Natural killer cell (primary cell): ENCODE measurements at regions not wholly inside any gene's neighbourhood (a gene's known extent, or its start where the extent isn't known, plus 50 kb on each side); places are given as distances from the start of the nearest gene placed in this dataset.
A peak's percentile ranks its signal among the peaks of the same experiment; 100 is the strongest.

Source experiments
- ATAC-seq, 3 donors: fragments of 150-1000 bp in 2 of 3; fragments of 200-7000 bp in 1 of 3; cut with Tn5 transposase; 1 replicate in 1 of 3; 2 replicates in 2 of 3; pipeline ENCODE4 v1.10.0; 2021; ENCODE audit warnings: mild to moderate bottlenecking in 2 of 3, moderate library complexity in 2 of 3
- DNase-seq, 2 donors: peaks; one replicate each; pipeline versions ENCODE4 v3.0.0 to v3.0.0-alpha.2; 2013 to 2021; ENCODE audit warnings: mixed read lengths in 1 of 2
- H3K27ac ChIP-seq: one replicate; pipeline ENCODE4 v1.5.1; 2013; ENCODE audit warnings: mild to moderate bottlenecking, low read length
- H3K27me3 ChIP-seq: one replicate; pipeline ENCODE4 v1.6.1; 2013; ENCODE audit warnings: low read length; ENCODE audit not compliant: control insufficient read depth, insufficient read depth
- H3K36me3 ChIP-seq: one replicate; pipeline ENCODE4 v1.6.1; 2013; ENCODE audit warnings: low read length; ENCODE audit not compliant: control insufficient read depth, insufficient read depth
- H3K4me1 ChIP-seq: one replicate; pipeline ENCODE4 v1.6.1; 2013; ENCODE audit warnings: low read length; ENCODE audit not compliant: control insufficient read depth, insufficient read depth
- H3K4me3 ChIP-seq: one replicate; pipeline ENCODE4 v1.5.1; 2013; ENCODE audit warnings: low read length
- H3K9me3 ChIP-seq: one replicate; pipeline ENCODE4 v1.6.1; 2013; ENCODE audit warnings: low read length; ENCODE audit not compliant: control insufficient read depth, insufficient read depth
- H3K27ac Mint-ChIP-seq, 2 donors: one replicate each; pipeline ENCODE4 v1.8.0; 2022; ENCODE audit warnings: mild to moderate bottlenecking in 2 of 2, mixed read lengths in 2 of 2, moderate library complexity in 1 of 2
- H3K27me3 Mint-ChIP-seq, 2 donors: one replicate each; pipeline ENCODE4 v1.8.0; 2022; ENCODE audit warnings: low read depth in 2 of 2, mixed read lengths in 2 of 2
- H3K36me3 Mint-ChIP-seq: one replicate; pipeline ENCODE4 v1.8.0; 2022; ENCODE audit warnings: mixed read lengths
- H3K4me1 Mint-ChIP-seq, 2 donors: one replicate each; pipeline ENCODE4 v1.8.0; 2022; ENCODE audit warnings: mixed read lengths in 2 of 2
- H3K4me3 Mint-ChIP-seq: one replicate; pipeline ENCODE4 v1.8.0; 2022; ENCODE audit warnings: mild to moderate bottlenecking, moderate library complexity, mixed read lengths
- H3K9me3 Mint-ChIP-seq, 2 donors: one replicate each; pipeline ENCODE4 v1.8.0; 2022; ENCODE audit warnings: mixed read lengths in 2 of 2
- WGBS: methylation state at CpG from one replicate; pipeline ENCODE4 v1.1.7; 2013; ENCODE audit warnings: missing lambda C conversion rate; ENCODE audit not compliant: insufficient coverage; 5-methylcytosine and 5-hydroxymethylcytosine counted together
- intact Hi-C: fragments of 100-400 bp; cut with micrococcal nuclease; formaldehyde crosslinking; loops from one replicate; pipeline ENCODE4 v1.14.2; 2022
- TF ChIP-seq, protein P1 (sequence below): fragments of 200-600 bp; IDR thresholded peaks from one replicate; pipeline ENCODE4 v1.8.0; 2022; ENCODE audit warnings: antibody characterized with exemption

DNA sequence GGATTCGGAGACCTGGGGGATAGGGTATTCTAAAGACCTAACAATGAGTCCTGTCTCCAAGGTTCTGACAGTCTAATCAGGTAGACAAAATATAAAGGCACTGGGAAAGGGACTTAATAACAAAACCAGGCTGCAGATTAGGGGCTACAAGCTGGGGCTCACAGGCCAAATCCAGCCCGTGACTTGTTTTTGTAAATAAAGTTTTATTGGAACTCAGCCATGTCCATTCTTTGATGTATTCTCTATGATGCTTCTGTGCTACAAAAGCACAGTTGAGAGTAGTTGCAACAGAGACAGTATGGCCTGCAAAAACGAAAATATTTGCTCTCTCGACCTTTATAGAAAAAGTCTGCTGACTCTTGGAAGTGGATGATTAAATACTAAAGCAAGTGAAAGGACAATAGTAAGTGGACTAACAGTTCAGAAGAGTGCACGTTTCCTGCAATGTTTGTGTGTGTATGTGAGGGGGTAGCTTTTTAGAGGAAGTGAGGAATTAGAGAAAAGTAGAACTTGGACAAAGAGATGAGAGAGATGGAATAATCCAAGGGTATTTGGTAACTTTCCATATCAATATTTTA, 115.4 kb upstream of the ZFHX3 start:
- no peaks in the 10 kb centered on the region for H3K9me3 Mint-ChIP-seq
- H3K4me1 Mint-ChIP-seq = peaks cover 24 to 25% of the 10 kb centered on the region in 2 donors
- Histone ChIP-seq H3K4me1 (peaks cover 3% of the 10 kb centered on the region), H3K27ac (no peak overlapping the region), H3K4me3 (no peak overlapping the region), H3K9me3 (no peaks in the 10 kb centered on the region), H3K36me3 (no peaks in the 10 kb centered on the region), H3K27me3 (no peaks in the 10 kb centered on the region)
- peaks cover 0 to 10% of the 10 kb centered on the region in 2 donors for H3K27me3 Mint-ChIP-seq
- no peak for ATAC-seq
- intact Hi-C loops = no loop called here
- no peaks in the 10 kb centered on the region for H3K36me3 Mint-ChIP-seq
- DNase-seq = no peak
- 60% methylated on average over 5 of the region's 5 CpGs for WGBS
- no peak overlapping the region for H3K4me3 Mint-ChIP-seq
- H3K27ac Mint-ChIP-seq = no peak overlapping the region
- TF ChIP-seq, protein P1, sequence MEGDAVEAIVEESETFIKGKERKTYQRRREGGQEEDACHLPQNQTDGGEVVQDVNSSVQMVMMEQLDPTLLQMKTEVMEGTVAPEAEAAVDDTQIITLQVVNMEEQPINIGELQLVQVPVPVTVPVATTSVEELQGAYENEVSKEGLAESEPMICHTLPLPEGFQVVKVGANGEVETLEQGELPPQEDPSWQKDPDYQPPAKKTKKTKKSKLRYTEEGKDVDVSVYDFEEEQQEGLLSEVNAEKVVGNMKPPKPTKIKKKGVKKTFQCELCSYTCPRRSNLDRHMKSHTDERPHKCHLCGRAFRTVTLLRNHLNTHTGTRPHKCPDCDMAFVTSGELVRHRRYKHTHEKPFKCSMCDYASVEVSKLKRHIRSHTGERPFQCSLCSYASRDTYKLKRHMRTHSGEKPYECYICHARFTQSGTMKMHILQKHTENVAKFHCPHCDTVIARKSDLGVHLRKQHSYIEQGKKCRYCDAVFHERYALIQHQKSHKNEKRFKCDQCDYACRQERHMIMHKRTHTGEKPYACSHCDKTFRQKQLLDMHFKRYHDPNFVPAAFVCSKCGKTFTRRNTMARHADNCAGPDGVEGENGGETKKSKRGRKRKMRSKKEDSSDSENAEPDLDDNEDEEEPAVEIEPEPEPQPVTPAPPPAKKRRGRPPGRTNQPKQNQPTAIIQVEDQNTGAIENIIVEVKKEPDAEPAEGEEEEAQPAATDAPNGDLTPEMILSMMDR = no peak

DNA sequence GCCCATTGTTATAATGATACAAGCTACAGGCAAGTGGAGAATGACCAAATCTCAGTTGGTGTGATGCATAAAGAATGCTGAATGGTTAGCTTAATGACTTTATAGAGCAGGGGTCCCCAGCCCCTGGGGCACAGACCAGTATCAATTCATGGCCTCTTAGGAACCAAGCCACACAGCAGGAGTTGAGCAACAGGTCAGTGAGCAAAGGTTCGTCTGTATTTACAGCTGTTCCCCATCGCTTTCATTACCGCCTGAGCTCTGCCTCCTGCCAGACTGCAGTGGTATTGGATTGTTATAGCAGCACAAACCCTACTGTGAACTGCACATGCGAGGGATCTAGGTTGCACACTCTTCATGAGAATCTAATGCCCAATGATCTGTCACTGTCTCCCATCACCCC, 114.0 kb upstream of the ZFHX3 start:
- intact Hi-C loops = no loop called here
- no peak for DNase-seq
- Histone ChIP-seq H3K4me1 (peaks cover 3% of the 10 kb centered on the region), H3K27ac (no peak overlapping the region), H3K9me3 (no peaks in the 10 kb centered on the region), H3K4me3 (no peak overlapping the region), H3K36me3 (no peaks in the 10 kb centered on the region), H3K27me3 (no peaks in the 10 kb centered on the region)
- WGBS = 98% methylated on average over 4 of the region's 4 CpGs
- Mint-ChIP-seq H3K4me3 (no peak overlapping the region), H3K27ac (no peak overlapping the region), H3K9me3 (no peaks in the 10 kb centered on the region), H3K36me3 (no peaks in the 10 kb centered on the region), H3K27me3 (no peaks in the 10 kb centered on the region), H3K4me1 (peaks cover 24 to 28% of the 10 kb centered on the region in 2 donors)
- TF ChIP-seq, protein P1 = no peak
- no peak for ATAC-seq

DNA sequence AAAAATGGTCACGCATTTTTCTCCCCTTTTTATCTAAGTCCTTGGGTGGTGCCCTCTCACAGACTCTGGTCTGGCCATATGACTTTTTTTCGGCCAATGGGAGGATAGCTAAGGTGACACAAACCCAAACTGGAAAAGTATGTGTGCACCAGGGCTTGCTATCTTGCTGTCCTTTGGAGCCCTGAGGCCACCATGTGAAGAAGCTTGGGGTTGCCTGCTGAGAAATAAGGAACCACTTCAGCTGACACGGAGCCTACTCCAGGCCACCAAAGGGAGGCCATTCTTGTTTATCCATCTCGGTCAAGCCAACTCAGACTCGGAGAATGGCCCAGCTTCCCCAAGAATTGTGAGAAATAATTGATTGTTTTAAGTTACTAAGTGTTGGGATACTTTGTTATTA, 111.4 kb upstream of the ZFHX3 start:
- 75% methylated on average over 5 of the region's 5 CpGs for WGBS
- Histone ChIP-seq H3K4me3 (no peak overlapping the region), H3K36me3 (no peaks in the 10 kb centered on the region), H3K9me3 (no peaks in the 10 kb centered on the region), H3K4me1 (peaks cover 3% of the 10 kb centered on the region), H3K27me3 (no peaks in the 10 kb centered on the region), H3K27ac (no peak overlapping the region)
- TF ChIP-seq, protein P1 = no peak
- DNase-seq = no peak
- Mint-ChIP-seq H3K4me3 (no peak overlapping the region), H3K27ac (no peak overlapping the region), H3K36me3 (no peaks in the 10 kb centered on the region), H3K9me3 (no peaks in the 10 kb centered on the region), H3K27me3 (peaks cover 0 to 4% of the 10 kb centered on the region in 2 donors), H3K4me1 (peaks cover 12 to 18% of the 10 kb centered on the region in 2 donors)
- intact Hi-C loops = no loop called here
- ATAC-seq = peak in 2 of 3 donors; percentile 20 to 37

DNA sequence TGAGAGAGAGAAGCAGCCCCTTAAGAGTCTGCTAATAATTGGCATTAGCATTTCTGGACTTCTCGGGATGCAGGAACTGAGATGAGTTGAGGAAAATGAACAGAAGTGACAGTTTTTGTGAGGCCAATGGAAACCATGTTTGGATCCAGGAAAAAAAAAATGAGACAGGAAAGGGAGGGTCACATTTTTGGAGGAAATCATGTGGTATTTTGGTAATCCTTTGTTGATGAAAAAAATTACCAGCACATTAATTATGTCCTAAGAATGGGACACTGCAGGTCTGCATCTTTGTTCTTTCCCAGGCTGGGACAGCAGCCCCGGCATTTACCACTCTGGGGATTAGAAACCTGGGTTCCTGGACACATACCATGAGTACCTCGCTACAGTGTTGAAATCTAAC, 109.9 kb upstream of the ZFHX3 start:
- no peak overlapping the region for H3K27ac ChIP-seq
- WGBS = 89% methylated on average over 3 of the region's 3 CpGs
- Mint-ChIP-seq H3K4me3 (no peak overlapping the region), H3K27ac (no peak overlapping the region), H3K36me3 (no peaks in the 10 kb centered on the region), H3K27me3 (peaks cover under 1 to 8% of the 10 kb centered on the region in 2 donors), H3K4me1 (peaks cover 12 to 21% of the 10 kb centered on the region in 2 donors), H3K9me3 (no peaks in the 10 kb centered on the region)
- no peak for ATAC-seq
- no peaks in the 10 kb centered on the region for H3K27me3 ChIP-seq
- TF ChIP-seq, protein P1 = no peak
- no peak for DNase-seq
- no peaks in the 10 kb centered on the region for H3K36me3 ChIP-seq
- peaks cover 5% of the 10 kb centered on the region for H3K4me1 ChIP-seq
- intact Hi-C loops = no loop called here
- H3K4me3 ChIP-seq = no peak overlapping the region
- no peaks in the 10 kb centered on the region for H3K9me3 ChIP-seq
